CD4-positive, CD25-positive, alpha-beta regulatory T cell (primary cell): ENCODE measurements at regions not wholly inside any gene's neighbourhood (a gene's known extent, or its start where the extent isn't known, plus 50 kb on each side); places are given as distances from the start of the nearest gene placed in this dataset.

Source experiments
- ATAC-seq, 2 donors: fragments of 150-1000 bp; cut with Tn5 transposase; one replicate each; pipeline ENCODE4 v1.10.0; 2021; ENCODE audit warnings: low read depth in 2 of 2, moderate number of reproducible peaks in 2 of 2, moderate library complexity in 1 of 2
- DNase-seq, 3 donors: peaks; one replicate each; pipeline versions ENCODE4 v3.0.0 to v3.0.0-alpha.2; 2012 to 2022; ENCODE audit warnings: mixed read lengths in 1 of 3
- H3K27ac ChIP-seq: one replicate; pipeline ENCODE4 v1.7.0; 2013; ENCODE audit warnings: mild to moderate bottlenecking, low read length; ENCODE audit not compliant: insufficient read depth, poor library complexity, severe bottlenecking
- H3K27me3 ChIP-seq: one replicate; pipeline ENCODE4 v1.7.0; 2013; ENCODE audit warnings: low read length; ENCODE audit not compliant: control insufficient read depth, insufficient read depth
- H3K36me3 ChIP-seq: one replicate; pipeline ENCODE4 v1.7.0; 2013; ENCODE audit warnings: mild to moderate bottlenecking, low read length, moderate library complexity; ENCODE audit not compliant: control insufficient read depth, insufficient read depth
- H3K4me1 ChIP-seq: 2 replicates; pipeline ENCODE4 v1.7.0; 2013; ENCODE audit warnings: mild to moderate bottlenecking, low read length; ENCODE audit not compliant: insufficient read depth, control insufficient read depth, poor library complexity, severe bottlenecking
- H3K4me3 ChIP-seq: one replicate; pipeline ENCODE4 v1.7.0; 2013; ENCODE audit warnings: low read depth, mild to moderate bottlenecking, low read length, moderate library complexity
- H3K9me3 ChIP-seq, 2 experiments: 1 replicate in 1 of 2; 2 replicates in 1 of 2; pipeline ENCODE4 v1.7.0; 2013; ENCODE audit warnings: low read length in 2 of 2, mild to moderate bottlenecking in 1 of 2, moderate library complexity in 1 of 2; ENCODE audit not compliant: control insufficient read depth in 2 of 2
- H3K27ac Mint-ChIP-seq, 3 donors: one replicate each; pipeline ENCODE4 v1.8.0; 2020 to 2022; ENCODE audit warnings: mild to moderate bottlenecking in 3 of 3, mixed read lengths in 3 of 3, moderate library complexity in 2 of 3
- H3K27me3 Mint-ChIP-seq: one replicate; pipeline ENCODE4 v1.8.0; 2022; ENCODE audit warnings: mild to moderate bottlenecking, mixed read lengths
- H3K36me3 Mint-ChIP-seq: one replicate; pipeline ENCODE4 v1.8.0; 2020; ENCODE audit warnings: mixed read lengths
- H3K4me1 Mint-ChIP-seq, 4 donors: one replicate each; pipeline ENCODE4 v1.8.0; 2020 to 2022; ENCODE audit warnings: mixed read lengths in 4 of 4, mild to moderate bottlenecking in 1 of 4
- H3K4me3 Mint-ChIP-seq, 4 donors: one replicate each; pipeline ENCODE4 v1.8.0; 2020 to 2022; ENCODE audit warnings: mild to moderate bottlenecking in 4 of 4, mixed read lengths in 4 of 4, moderate library complexity in 3 of 4
- H3K9me3 Mint-ChIP-seq, 7 donors: one replicate each; pipeline ENCODE4 v1.8.0; 2020 to 2022; ENCODE audit warnings: mixed read lengths in 7 of 7, mild to moderate bottlenecking in 3 of 7, moderate library complexity in 2 of 7

DNA sequence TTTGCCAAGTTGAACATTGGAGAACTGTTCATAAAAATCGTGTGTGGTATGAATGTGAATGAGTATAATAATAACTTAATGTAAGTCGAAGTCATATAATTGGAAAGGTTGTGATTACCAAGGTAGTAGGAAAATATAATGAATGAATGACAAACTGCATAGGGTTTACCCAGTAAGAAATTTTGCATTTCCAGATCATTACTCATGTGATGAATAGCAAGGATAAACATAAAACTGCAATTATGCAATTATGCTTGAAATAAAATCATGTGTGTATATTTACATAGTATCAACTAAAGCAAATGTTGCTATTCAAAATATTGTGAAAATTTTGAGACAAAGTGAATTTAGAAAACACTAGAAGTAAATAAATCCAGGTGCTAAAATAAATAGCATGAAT, 1108.7 kb upstream of the TMEFF2 start:
- DNase-seq (no peak), ATAC-seq (no peak)
- no peaks in the 10 kb centered on the region for H3K4me1 ChIP-seq
- H3K27ac Mint-ChIP-seq, result no peak overlapping the region
- no peak overlapping the region for H3K4me3 ChIP-seq
- H3K4me1 Mint-ChIP-seq, result no peaks in the 10 kb centered on the region
- no peak overlapping the region for H3K27ac ChIP-seq
- peaks cover 0 to 2% (median 0%) of the 10 kb centered on the region in 7 donors for H3K9me3 Mint-ChIP-seq
- no peaks in the 10 kb centered on the region for H3K9me3 ChIP-seq
- H3K36me3 Mint-ChIP-seq, result no peaks in the 10 kb centered on the region
- H3K27me3 Mint-ChIP-seq, result no peaks in the 10 kb centered on the region
- H3K36me3 ChIP-seq, result no peaks in the 10 kb centered on the region
- H3K4me3 Mint-ChIP-seq, result no peak overlapping the region
- H3K27me3 ChIP-seq, result no peaks in the 10 kb centered on the region

DNA sequence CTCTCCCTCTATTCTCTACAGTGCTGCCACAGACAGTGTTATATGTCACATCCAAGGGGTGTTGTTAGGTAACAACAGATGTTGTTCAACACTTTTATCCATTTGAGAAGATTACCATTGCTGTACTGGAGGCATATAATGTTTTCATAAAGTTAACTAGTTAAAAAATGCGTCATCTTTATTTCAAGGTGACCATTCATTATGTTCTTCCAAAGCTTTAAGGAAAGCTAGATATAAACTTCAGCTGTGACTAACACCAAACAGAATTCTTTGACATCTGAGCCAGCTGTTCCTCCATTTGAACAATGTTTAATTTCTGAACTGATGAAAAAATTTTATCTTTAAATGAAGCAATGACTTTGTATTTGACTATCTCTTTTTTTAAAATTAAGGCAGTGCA, 1099.6 kb upstream of the TMEFF2 start:
- H3K4me1 ChIP-seq, result no peaks in the 10 kb centered on the region
- no peaks in the 10 kb centered on the region for H3K36me3 ChIP-seq
- no peaks in the 10 kb centered on the region for H3K9me3 ChIP-seq
- DNase-seq (no peak), ATAC-seq (no peak)
- Mint-ChIP-seq H3K27ac (no peak overlapping the region), H3K4me3 (no peak overlapping the region), H3K9me3 (peaks cover 0 to 4% (median 0%) of the 10 kb centered on the region in 7 donors), H3K36me3 (no peaks in the 10 kb centered on the region), H3K27me3 (no peaks in the 10 kb centered on the region), H3K4me1 (no peaks in the 10 kb centered on the region)
- H3K27me3 ChIP-seq, result no peaks in the 10 kb centered on the region
- no peak overlapping the region for H3K27ac ChIP-seq
- H3K4me3 ChIP-seq, result no peak overlapping the region

DNA sequence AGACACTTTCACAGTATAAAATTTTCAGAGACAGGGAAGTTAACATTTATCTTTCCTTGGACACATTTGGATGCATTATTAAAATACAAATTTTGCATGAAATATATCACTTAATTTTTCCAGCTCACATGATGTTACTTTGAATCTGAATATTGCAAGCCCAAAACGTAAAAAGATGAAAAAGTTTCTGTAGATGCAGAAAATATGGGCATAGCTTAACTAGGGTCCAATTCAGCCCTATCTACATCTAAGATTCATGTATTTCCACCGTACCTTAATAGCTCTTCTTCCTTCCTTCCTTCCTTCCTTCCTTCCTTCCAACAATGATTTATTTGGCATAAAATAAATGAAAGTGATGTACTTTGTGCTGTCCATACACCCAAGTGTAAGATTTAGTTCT, 1084.6 kb upstream of the TMEFF2 start:
- no peak for ATAC-seq
- no peak overlapping the region for H3K4me3 Mint-ChIP-seq
- H3K27me3 ChIP-seq, result no peaks in the 10 kb centered on the region
- no peaks in the 10 kb centered on the region for H3K36me3 ChIP-seq
- no peaks in the 10 kb centered on the region for H3K36me3 Mint-ChIP-seq
- H3K4me3 ChIP-seq, result no peak overlapping the region
- no peak overlapping the region for H3K27ac ChIP-seq
- no peak overlapping the region for H3K27ac Mint-ChIP-seq
- no peaks in the 10 kb centered on the region for H3K4me1 ChIP-seq
- peaks cover 0 to 3% (median under 1%) of the 10 kb centered on the region in 7 donors for H3K9me3 Mint-ChIP-seq
- H3K27me3 Mint-ChIP-seq, result no peaks in the 10 kb centered on the region
- H3K9me3 ChIP-seq, result no peaks in the 10 kb centered on the region
- DNase-seq, result no peak
- H3K4me1 Mint-ChIP-seq, result no peaks in the 10 kb centered on the region

DNA sequence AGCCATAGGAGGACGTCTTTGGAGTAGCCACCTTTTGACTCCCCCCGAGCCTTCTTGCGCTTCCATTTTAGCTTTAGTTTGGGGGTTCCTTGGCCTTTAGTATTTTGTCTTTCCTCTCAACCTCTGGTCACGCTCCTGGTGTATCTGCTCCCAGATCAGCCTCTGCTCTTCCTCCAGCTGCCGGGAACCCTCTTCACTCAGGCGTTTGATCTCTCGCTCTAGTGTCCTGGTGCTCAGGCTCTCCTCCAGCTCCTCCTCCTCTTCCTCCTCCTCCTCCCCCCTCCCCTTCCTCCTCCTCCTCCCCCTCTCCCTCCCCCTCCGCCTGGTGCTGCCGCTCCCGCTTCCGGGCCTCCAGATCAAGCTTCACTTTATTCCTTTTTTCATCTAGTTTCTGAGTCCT, 1082.3 kb upstream of the TMEFF2 start:
- H3K9me3 ChIP-seq, result no peaks in the 10 kb centered on the region
- Mint-ChIP-seq H3K4me1 (no peaks in the 10 kb centered on the region), H3K27ac (no peak overlapping the region), H3K4me3 (no peak overlapping the region), H3K27me3 (no peaks in the 10 kb centered on the region), H3K9me3 (peaks cover 0 to 6% (median 0%) of the 10 kb centered on the region in 7 donors), H3K36me3 (no peaks in the 10 kb centered on the region)
- DNase-seq (no peak), ATAC-seq (no peak)
- no peaks in the 10 kb centered on the region for H3K36me3 ChIP-seq
- no peak overlapping the region for H3K27ac ChIP-seq
- no peaks in the 10 kb centered on the region for H3K27me3 ChIP-seq
- H3K4me1 ChIP-seq, result no peaks in the 10 kb centered on the region
- H3K4me3 ChIP-seq, result no peak overlapping the region

DNA sequence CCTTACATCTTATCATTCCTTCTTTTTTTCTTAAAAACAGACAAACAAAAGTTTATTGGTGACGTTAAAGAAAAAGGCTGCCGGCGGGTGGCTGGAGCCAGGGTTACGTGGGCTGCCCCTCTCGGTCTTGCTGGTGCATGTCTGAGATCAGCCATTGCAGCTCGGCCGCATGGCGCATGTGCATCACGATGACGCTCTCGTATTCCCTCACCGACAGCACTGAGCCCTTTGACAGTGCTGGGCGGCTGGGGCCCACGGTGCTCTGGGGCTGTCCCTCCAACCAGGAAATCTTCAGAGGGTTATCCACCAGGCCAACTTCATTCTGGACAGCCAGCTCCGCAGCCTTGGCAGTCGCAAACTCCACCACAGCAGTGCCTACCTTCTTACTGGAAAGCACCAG, 1081.8 kb upstream of the TMEFF2 start:
- H3K27ac ChIP-seq, result no peak overlapping the region
- H3K27ac Mint-ChIP-seq, result no peak overlapping the region
- no peaks in the 10 kb centered on the region for H3K9me3 ChIP-seq
- no peak overlapping the region for H3K4me3 Mint-ChIP-seq
- H3K36me3 Mint-ChIP-seq, result no peaks in the 10 kb centered on the region
- no peak for ATAC-seq
- no peaks in the 10 kb centered on the region for H3K27me3 ChIP-seq
- H3K4me3 ChIP-seq, result no peak overlapping the region
- peaks cover 0 to 6% (median 0%) of the 10 kb centered on the region in 7 donors for H3K9me3 Mint-ChIP-seq
- H3K4me1 Mint-ChIP-seq, result no peaks in the 10 kb centered on the region
- no peaks in the 10 kb centered on the region for H3K4me1 ChIP-seq
- no peaks in the 10 kb centered on the region for H3K27me3 Mint-ChIP-seq
- H3K36me3 ChIP-seq, result no peaks in the 10 kb centered on the region
- DNase-seq, result no peak

DNA sequence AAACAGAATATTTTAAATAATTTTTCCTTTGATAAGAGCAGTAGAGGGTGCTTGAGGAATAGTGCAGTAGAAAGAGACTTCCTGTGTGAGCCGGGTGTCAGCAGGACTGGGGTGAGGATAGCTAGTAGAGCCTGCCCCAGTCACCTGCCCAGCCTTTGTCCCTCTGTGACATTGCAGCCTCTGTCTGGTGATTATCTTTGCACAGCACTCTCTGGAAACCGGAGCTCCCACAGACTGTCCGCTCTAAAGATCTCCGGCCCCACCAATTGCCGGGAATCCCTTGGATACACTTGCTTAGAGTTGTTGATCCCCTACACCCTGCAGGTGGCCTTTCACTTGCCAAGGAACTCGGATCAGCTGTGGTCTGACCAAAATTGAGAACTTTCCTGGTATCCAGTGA, 1081.3 kb upstream of the TMEFF2 start:
- ATAC-seq (no peak), DNase-seq (no peak)
- peaks cover 0 to 6% (median 0%) of the 10 kb centered on the region in 7 donors for H3K9me3 Mint-ChIP-seq
- H3K27me3 ChIP-seq, result no peaks in the 10 kb centered on the region
- H3K4me3 ChIP-seq, result no peak overlapping the region
- no peaks in the 10 kb centered on the region for H3K9me3 ChIP-seq
- no peaks in the 10 kb centered on the region for H3K4me1 Mint-ChIP-seq
- no peak overlapping the region for H3K27ac ChIP-seq
- H3K27ac Mint-ChIP-seq, result no peak overlapping the region
- H3K27me3 Mint-ChIP-seq, result no peaks in the 10 kb centered on the region
- H3K36me3 Mint-ChIP-seq, result no peaks in the 10 kb centered on the region
- H3K4me3 Mint-ChIP-seq, result no peak overlapping the region
- H3K36me3 ChIP-seq, result no peaks in the 10 kb centered on the region
- H3K4me1 ChIP-seq, result no peaks in the 10 kb centered on the region

DNA sequence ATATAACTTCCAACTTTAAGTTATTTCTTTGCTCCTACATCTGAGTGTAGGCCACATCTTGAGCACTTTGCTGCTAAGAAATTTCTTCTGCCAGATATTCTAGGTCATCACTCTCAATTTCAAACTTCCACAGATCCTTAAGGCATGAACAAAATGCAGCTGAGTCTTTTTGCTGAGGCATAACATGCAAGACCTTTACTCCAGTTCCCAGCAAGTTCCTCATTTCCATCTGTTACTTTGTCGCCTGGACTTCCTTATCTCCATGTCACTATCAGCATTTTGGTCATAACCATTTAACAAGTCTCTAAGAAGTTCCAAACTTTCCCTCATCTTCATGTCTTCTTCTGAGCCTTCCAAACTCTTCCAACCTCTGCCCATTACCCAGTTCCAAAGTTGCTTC, 1077.3 kb upstream of the TMEFF2 start:
- H3K27ac Mint-ChIP-seq, result no peak overlapping the region

DNA sequence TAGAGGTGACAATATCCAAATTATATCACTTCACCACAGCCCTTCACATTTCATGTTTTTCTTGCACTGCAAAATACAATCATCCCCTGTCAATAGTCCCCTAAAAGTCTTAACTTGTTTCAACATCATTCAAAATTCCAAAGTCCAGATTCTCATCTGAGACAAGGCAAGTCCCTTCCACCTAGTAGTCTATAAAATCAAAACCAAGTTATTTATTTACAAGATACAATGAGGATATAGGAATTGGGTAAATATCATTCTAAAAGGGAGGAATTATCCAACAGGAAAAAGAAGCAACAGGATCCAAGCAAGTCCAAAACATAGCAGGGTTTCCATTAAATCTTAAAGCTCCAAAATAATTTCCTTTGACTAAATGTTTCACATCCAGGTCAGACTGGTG, 1076.1 kb upstream of the TMEFF2 start:
- no peak overlapping the region for H3K27ac Mint-ChIP-seq
- Histone ChIP-seq H3K36me3 (no peaks in the 10 kb centered on the region), H3K27ac (no peak overlapping the region), H3K27me3 (no peaks in the 10 kb centered on the region), H3K4me1 (no peaks in the 10 kb centered on the region), H3K4me3 (no peak overlapping the region), H3K9me3 (no peaks in the 10 kb centered on the region)
- no peaks in the 10 kb centered on the region for H3K27me3 Mint-ChIP-seq
- no peaks in the 10 kb centered on the region for H3K36me3 Mint-ChIP-seq
- no peak for DNase-seq
- no peaks in the 10 kb centered on the region for H3K4me1 Mint-ChIP-seq
- H3K9me3 Mint-ChIP-seq, result peaks cover 0 to 3% (median 0%) of the 10 kb centered on the region in 7 donors
- no peak for ATAC-seq
- H3K4me3 Mint-ChIP-seq, result no peak overlapping the region

More for the DNA sequence above, 1077.3 kb upstream of the TMEFF2 start:
- no peak overlapping the region for H3K27ac ChIP-seq
- no peaks in the 10 kb centered on the region for H3K4me1 Mint-ChIP-seq
- H3K36me3 ChIP-seq, result no peaks in the 10 kb centered on the region
- DNase-seq (no peak), ATAC-seq (no peak)
- H3K9me3 ChIP-seq, result no peaks in the 10 kb centered on the region
- no peaks in the 10 kb centered on the region for H3K4me1 ChIP-seq
- H3K27me3 ChIP-seq, result no peaks in the 10 kb centered on the region
- no peaks in the 10 kb centered on the region for H3K36me3 Mint-ChIP-seq
- H3K4me3 ChIP-seq, result no peak overlapping the region
- peaks cover 0 to 3% (median 0%) of the 10 kb centered on the region in 7 donors for H3K9me3 Mint-ChIP-seq
- H3K27me3 Mint-ChIP-seq, result no peaks in the 10 kb centered on the region
- no peak overlapping the region for H3K4me3 Mint-ChIP-seq
